GM23338 (cell line): ENCODE measurements at regions not wholly inside any gene's neighbourhood (a gene's known extent, or its start where the extent isn't known, plus 50 kb on each side); places are given as distances from the start of the nearest gene placed in this dataset.

ENCODE experiments used
- ATAC-seq: fragments of 200-7000 bp; cut with Tn5 transposase; 3 replicates; pipeline ENCODE4 v1.9.1; 2020
- DNase-seq: peaks from one replicate; pipeline ENCODE4 v3.0.0-alpha.2; 2015; ENCODE audit warnings: low spot score
- H2AFZ ChIP-seq: fragments of 200-600 bp; sonication (generic); 2 replicates; pipeline ENCODE4 v1.8.0; 2016; ENCODE audit warnings: antibody characterized with exemption, mild to moderate bottlenecking, moderate library complexity
- H3F3A ChIP-seq: fragments of 200-600 bp; sonication (generic); replicated peaks from 2 replicates; pipeline ENCODE4 v1.8.0; 2017; ENCODE audit warnings: antibody characterized with exemption, mixed run types, low read depth
- H3K27ac ChIP-seq: fragments of 200-600 bp; sonication (generic); 2 replicates; pipeline ENCODE4 v1.6.1; 2016; ENCODE audit warnings: low read depth
- H3K27me3 ChIP-seq: fragments of 200-600 bp; sonication (generic); 2 replicates; pipeline ENCODE4 v1.8.0; 2016; ENCODE audit warnings: mild to moderate bottlenecking, mixed run types, moderate library complexity; ENCODE audit not compliant: insufficient read depth
- H3K36me3 ChIP-seq: fragments of 200-600 bp; sonication (generic); 2 replicates; pipeline ENCODE4 v1.8.0; 2016; ENCODE audit warnings: mild to moderate bottlenecking; ENCODE audit not compliant: insufficient read depth
- H3K4me1 ChIP-seq: fragments of 200-600 bp; sonication (generic); 2 replicates; pipeline ENCODE4 v1.8.0; 2016; ENCODE audit warnings: mild to moderate bottlenecking, moderate library complexity; ENCODE audit not compliant: insufficient read depth
- H3K4me2 ChIP-seq: fragments of 200-600 bp; sonication (generic); 2 replicates; pipeline ENCODE4 v1.7.1; 2017; ENCODE audit warnings: mixed run types
- H3K4me3 ChIP-seq: fragments of 200-600 bp; sonication (generic); 2 replicates; pipeline ENCODE4 v1.6.1; 2016; ENCODE audit warnings: mixed run types
- H3K79me2 ChIP-seq: fragments of 200-600 bp; sonication (generic); replicated peaks from 2 replicates; pipeline ENCODE4 v1.8.0; 2017; ENCODE audit warnings: mild to moderate bottlenecking; ENCODE audit not compliant: insufficient read depth
- H3K9me2 ChIP-seq: fragments of 200-600 bp; sonication (generic); 2 replicates; pipeline ENCODE4 v1.8.0; 2017; ENCODE audit not compliant: insufficient read depth
- H4K20me1 ChIP-seq: fragments of 200-600 bp; sonication (generic); replicated peaks from 2 replicates; pipeline ENCODE4 v1.8.0; 2017; ENCODE audit warnings: mild to moderate bottlenecking; ENCODE audit not compliant: insufficient read depth
- H3K27ac Mint-ChIP-seq: 2 replicates; pipeline ENCODE4 v1.8.0; 2020; ENCODE audit warnings: inconsistent platforms, mild to moderate bottlenecking, moderate library complexity, mixed read lengths
- H3K27me3 Mint-ChIP-seq: 3 replicates; pipeline ENCODE4 v1.8.0; 2022; ENCODE audit warnings: low read depth, mild to moderate bottlenecking, moderate library complexity, mixed read lengths, inconsistent platforms; ENCODE audit not compliant: insufficient read depth, poor library complexity
- H3K36me3 Mint-ChIP-seq: 3 replicates; pipeline ENCODE4 v1.8.0; 2021; ENCODE audit warnings: low read depth, mild to moderate bottlenecking, inconsistent platforms, moderate library complexity, mixed read lengths
- H3K4me1 Mint-ChIP-seq: 3 replicates; pipeline ENCODE4 v1.8.0; 2020; ENCODE audit warnings: mild to moderate bottlenecking, inconsistent platforms, mixed read lengths
- H3K4me3 Mint-ChIP-seq: 3 replicates; pipeline ENCODE4 v1.8.0; 2021; ENCODE audit warnings: moderate library complexity, mild to moderate bottlenecking, inconsistent platforms, mixed read lengths
- H3K9me3 Mint-ChIP-seq: 3 replicates; pipeline ENCODE4 v1.8.0; 2020; ENCODE audit warnings: moderate library complexity, mild to moderate bottlenecking, inconsistent platforms, mixed read lengths
- CTCF ChIP-seq, 2 experiments: fragments of 200-600 bp in 1 of 2; sonication (generic) in 1 of 2; conservative IDR thresholded peaks; 2 replicates each; pipeline versions ENCODE4 v1.5.1 to v1.6.1; 2016 to 2017; ENCODE audit warnings: antibody characterized with exemption in 2 of 2, low read depth in 2 of 2, mild to moderate bottlenecking in 2 of 2, moderate library complexity in 1 of 2
- ETS1 ChIP-seq: IDR thresholded peaks from 2 replicates; pipeline ENCODE4 v1.6.1; 2016; ENCODE audit warnings: antibody characterized with exemption
- EZH2 ChIP-seq: fragments of 200-600 bp; sonication (generic); IDR thresholded peaks from one replicate; pipeline ENCODE4 v1.8.0; 2017; ENCODE audit warnings: antibody characterized with exemption, mild to moderate bottlenecking, low read depth; ENCODE audit not compliant: unreplicated experiment
- NANOG ChIP-seq: IDR thresholded peaks from 2 replicates; pipeline ENCODE4 v1.6.1; 2016; ENCODE audit warnings: antibody characterized with exemption, borderline replicate concordance
- POLR2AphosphoS5 ChIP-seq: IDR thresholded peaks from 2 replicates; pipeline ENCODE4 v1.6.1; 2016; ENCODE audit warnings: antibody characterized with exemption, low read depth
- REST ChIP-seq: IDR thresholded peaks from one replicate; pipeline ENCODE4 v1.6.1; 2018; ENCODE audit warnings: antibody characterized with exemption; ENCODE audit not compliant: unreplicated experiment
- STAT1 ChIP-seq: IDR thresholded peaks from one replicate; pipeline ENCODE4 v1.6.1; 2016; ENCODE audit warnings: antibody characterized with exemption; ENCODE audit not compliant: unreplicated experiment
- ZNF114 ChIP-seq: fragments of 250-450 bp; sonication (Bioruptor Pico); IDR thresholded peaks from 2 replicates; pipeline ENCODE4 v1.5.0; 2020; ENCODE audit warnings: mild to moderate bottlenecking, moderate library complexity
- ZNF331 ChIP-seq: fragments of 250-450 bp; sonication (Bioruptor Pico); IDR thresholded peaks from 2 replicates; pipeline ENCODE4 v1.5.0; 2020; ENCODE audit warnings: low read depth, mild to moderate bottlenecking, moderate library complexity
- ZNF462 ChIP-seq: fragments of 250-450 bp; sonication (Bioruptor Pico); IDR thresholded peaks from 2 replicates; pipeline ENCODE4 v1.5.0; 2020; ENCODE audit warnings: mild to moderate bottlenecking, moderate library complexity

- H3K9me3 Mint-ChIP-seq: no peaks in the 10 kb centered on the region
- ATAC-seq (no peak), DNase-seq (no peak)
- Histone ChIP-seq H3K4me3 (no peak overlapping the region), H2AFZ (no peak overlapping the region), H3K4me1 (no peaks in the 10 kb centered on the region), H3K36me3 (no peaks in the 10 kb centered on the region), H3K27me3 (no peaks in the 10 kb centered on the region), H4K20me1 (no peaks in the 10 kb centered on the region), H3K4me2 (no peak overlapping the region), H3K27ac (no peak overlapping the region), H3F3A (no peaks in the 10 kb centered on the region), H3K9me2 (no peaks in the 10 kb centered on the region), H3K79me2 (no peaks in the 10 kb centered on the region)
- H3K27me3 Mint-ChIP-seq: no peaks in the 10 kb centered on the region
- no peaks in the 10 kb centered on the region for H3K4me1 Mint-ChIP-seq
- no peaks in the 10 kb centered on the region for H3K36me3 Mint-ChIP-seq
- TF ChIP-seq POLR2AphosphoS5 (no peak), ZNF331 (CRISPR knock-in tag) (no peak), ZNF462 (CRISPR knock-in tag) (no peak), STAT1 (no peak), CTCF (conservative IDR thresholded peaks at IDR 0.05; ENCODE audit: low read depth in 2 of 2) (no peak), ETS1 (no peak), ZNF114 (CRISPR knock-in tag) (no peak), EZH2 (no peak), REST (no peak), NANOG (no peak)
- no peak overlapping the region for H3K4me3 Mint-ChIP-seq
- H3K27ac Mint-ChIP-seq: no peak overlapping the region
These were observed 281.2 kb upstream of the THBS1 start for GRCh38 chr15:39299486-39300267.
